HFFc6 (cell line): ENCODE measurements at regions not wholly inside any gene's neighbourhood (a gene's known extent, or its start where the extent isn't known, plus 50 kb on each side); places are given as distances from the start of the nearest gene placed in this dataset.

Experiments used
- DNase-seq: peaks from one replicate; pipeline ENCODE4 v3.0.0-alpha.2; 2018
- H3K27ac Mint-ChIP-seq: 2 replicates; pipeline ENCODE4 v1.8.0; 2020; ENCODE audit warnings: mild to moderate bottlenecking, mixed read lengths
- H3K27me3 Mint-ChIP-seq: 2 replicates; pipeline ENCODE4 v1.8.0; 2021; ENCODE audit warnings: mild to moderate bottlenecking, moderate library complexity, mixed read lengths; ENCODE audit not compliant: insufficient read depth
- H3K36me3 Mint-ChIP-seq: 2 replicates; pipeline ENCODE4 v1.8.0; 2021; ENCODE audit warnings: low read depth, mixed read lengths
- H3K4me1 Mint-ChIP-seq: 2 replicates; pipeline ENCODE4 v1.8.0; 2020; ENCODE audit warnings: low read depth, mixed read lengths
- H3K4me3 Mint-ChIP-seq: 2 replicates; pipeline ENCODE4 v1.8.0; 2020; ENCODE audit warnings: mild to moderate bottlenecking, moderate library complexity, mixed read lengths
- H3K9me3 Mint-ChIP-seq: 2 replicates; pipeline ENCODE4 v1.8.0; 2020; ENCODE audit warnings: mild to moderate bottlenecking, mixed read lengths
- TF ChIP-seq, protein P1 (sequence below): fragments of 200-600 bp; sonication (generic); IDR thresholded peaks from 2 replicates; pipeline ENCODE4 v1.5.0; 2021; ENCODE audit warnings: antibody characterized with exemption, mild to moderate bottlenecking

DNA sequence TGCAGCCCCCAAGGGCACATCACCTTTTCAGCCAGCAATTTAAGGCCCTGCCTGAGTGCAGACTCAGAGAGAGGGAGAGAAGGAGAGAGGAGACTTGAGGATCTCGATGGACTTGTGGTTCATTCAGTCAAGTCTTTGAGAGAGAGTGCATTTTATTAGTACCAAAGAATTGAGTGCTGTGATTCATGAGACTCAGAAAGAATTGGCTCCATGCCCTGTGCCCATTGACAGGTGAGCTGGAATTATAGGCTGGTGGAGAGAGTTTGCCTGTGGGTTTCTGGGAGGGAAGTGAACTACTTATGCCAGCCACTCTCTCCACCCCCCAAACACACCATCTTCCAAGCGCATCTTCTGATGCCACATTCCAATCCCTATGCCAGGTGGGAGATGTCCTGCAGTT, 236.8 kb downstream of the MN1 start:
- peaks cover 41% of the 10 kb centered on the region for H3K27me3 Mint-ChIP-seq
- H3K36me3 Mint-ChIP-seq: no peaks in the 10 kb centered on the region
- H3K9me3 Mint-ChIP-seq: no peaks in the 10 kb centered on the region
- no peak for DNase-seq
- TF ChIP-seq, protein P1, sequence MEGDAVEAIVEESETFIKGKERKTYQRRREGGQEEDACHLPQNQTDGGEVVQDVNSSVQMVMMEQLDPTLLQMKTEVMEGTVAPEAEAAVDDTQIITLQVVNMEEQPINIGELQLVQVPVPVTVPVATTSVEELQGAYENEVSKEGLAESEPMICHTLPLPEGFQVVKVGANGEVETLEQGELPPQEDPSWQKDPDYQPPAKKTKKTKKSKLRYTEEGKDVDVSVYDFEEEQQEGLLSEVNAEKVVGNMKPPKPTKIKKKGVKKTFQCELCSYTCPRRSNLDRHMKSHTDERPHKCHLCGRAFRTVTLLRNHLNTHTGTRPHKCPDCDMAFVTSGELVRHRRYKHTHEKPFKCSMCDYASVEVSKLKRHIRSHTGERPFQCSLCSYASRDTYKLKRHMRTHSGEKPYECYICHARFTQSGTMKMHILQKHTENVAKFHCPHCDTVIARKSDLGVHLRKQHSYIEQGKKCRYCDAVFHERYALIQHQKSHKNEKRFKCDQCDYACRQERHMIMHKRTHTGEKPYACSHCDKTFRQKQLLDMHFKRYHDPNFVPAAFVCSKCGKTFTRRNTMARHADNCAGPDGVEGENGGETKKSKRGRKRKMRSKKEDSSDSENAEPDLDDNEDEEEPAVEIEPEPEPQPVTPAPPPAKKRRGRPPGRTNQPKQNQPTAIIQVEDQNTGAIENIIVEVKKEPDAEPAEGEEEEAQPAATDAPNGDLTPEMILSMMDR: no peak
- H3K4me1 Mint-ChIP-seq: no peaks in the 10 kb centered on the region
- H3K4me3 Mint-ChIP-seq: no peak overlapping the region
- no peak overlapping the region for H3K27ac Mint-ChIP-seq

DNA sequence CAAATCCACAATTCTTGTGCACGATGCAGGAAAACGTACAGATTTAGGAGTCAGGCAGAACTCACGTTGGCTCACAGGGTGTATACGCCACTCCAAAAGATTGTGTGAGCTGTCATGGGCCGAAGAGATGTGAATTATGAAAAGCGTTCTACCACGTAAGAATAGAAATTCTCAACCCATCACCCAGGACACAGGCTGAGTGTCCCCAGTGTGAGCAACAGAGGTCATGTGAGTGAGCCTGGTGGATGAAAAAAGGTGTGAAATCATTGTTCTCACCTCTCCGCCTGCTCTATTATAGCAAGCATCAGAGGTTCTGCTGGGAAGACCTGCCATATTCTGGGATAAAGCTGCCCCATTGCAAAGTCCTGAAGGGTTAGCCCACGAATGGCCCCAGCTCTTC, 235.0 kb downstream of the MN1 start:
- Mint-ChIP-seq H3K27me3 (peaks cover 45% of the 10 kb centered on the region), H3K36me3 (no peaks in the 10 kb centered on the region), H3K4me1 (no peaks in the 10 kb centered on the region), H3K9me3 (no peaks in the 10 kb centered on the region), H3K27ac (no peak overlapping the region), H3K4me3 (no peak overlapping the region)
- TF ChIP-seq, protein P1: no peak
- no peak for DNase-seq

DNA sequence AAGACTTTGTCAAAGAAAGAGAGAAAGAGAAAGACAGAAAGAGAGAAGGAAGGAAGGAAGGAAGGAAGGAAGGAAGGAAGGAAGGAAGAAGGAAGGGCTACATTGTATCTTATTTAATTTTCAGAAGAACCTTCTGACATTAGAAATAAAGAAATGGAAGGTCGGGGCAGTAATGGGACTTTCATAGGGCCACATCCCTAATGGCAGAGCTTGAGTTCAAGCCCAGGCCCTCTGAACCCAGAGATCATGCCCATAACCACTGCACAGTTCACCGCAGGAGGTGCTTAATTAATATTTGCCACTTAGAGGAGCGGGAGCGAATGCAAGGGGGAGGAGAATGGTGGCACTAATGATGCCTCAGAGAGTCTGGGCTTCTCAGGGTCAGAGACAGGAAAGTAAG, 233.3 kb downstream of the MN1 start:
- Mint-ChIP-seq H3K4me3 (no peak overlapping the region), H3K27ac (no peak overlapping the region), H3K36me3 (0 out of 2 replicates have a peak, but pooled peaks cover 5% of the 10 kb centered on the region), H3K9me3 (peaks cover 7% of the 10 kb centered on the region), H3K4me1 (no peaks in the 10 kb centered on the region), H3K27me3 (peaks cover 46% of the 10 kb centered on the region)
- TF ChIP-seq, protein P1: no peak
- no peak for DNase-seq

DNA sequence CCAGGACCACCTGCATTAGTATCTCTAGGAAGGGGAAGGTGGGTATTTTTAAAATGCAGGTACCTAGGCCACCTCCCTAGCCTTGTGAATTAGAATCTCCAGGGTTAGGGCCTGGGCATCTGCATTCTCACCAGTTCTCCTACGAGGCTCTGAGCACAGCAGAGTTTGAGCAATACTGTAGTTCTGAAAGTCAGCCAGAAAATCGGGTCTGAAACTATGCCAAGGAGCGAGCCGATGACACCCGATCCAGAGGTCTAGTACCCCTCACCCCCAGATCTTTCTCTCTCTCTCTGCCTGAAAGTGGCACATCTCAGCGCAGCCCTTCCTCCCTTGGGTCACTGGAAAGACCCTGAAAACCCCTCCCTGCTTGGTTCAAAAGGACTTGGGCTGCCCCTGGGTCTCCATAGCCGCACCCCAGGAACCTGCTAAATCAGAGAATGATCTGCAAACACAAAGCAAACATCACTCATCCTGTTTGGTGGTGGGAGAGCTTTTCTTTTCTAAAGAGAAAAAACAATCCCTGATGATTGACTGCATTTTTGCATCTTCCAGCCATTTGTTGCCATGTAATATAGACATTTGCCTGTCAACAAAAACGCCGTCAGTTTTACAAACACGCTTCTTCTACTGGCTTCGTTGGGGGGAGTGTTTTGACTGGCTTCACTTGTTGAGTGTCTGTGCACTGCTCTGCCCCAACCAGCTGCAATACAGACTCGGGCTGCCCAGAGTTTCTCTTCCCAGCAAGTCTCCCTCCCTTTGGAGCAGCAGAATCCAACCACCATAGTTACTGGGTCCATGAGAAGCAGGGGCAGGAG, 229.9 kb downstream of the MN1 start:
- DNase-seq: no peak
- H3K27ac Mint-ChIP-seq: no peak overlapping the region
- no peak overlapping the region for H3K4me3 Mint-ChIP-seq
- peaks cover 50% of the 10 kb centered on the region for H3K27me3 Mint-ChIP-seq
- no peaks in the 10 kb centered on the region for H3K4me1 Mint-ChIP-seq
- 0 out of 2 replicates have a peak, but pooled peaks cover 5% of the 10 kb centered on the region for H3K36me3 Mint-ChIP-seq
- TF ChIP-seq, protein P1: no peak
- peaks cover 7% of the 10 kb centered on the region for H3K9me3 Mint-ChIP-seq

DNA sequence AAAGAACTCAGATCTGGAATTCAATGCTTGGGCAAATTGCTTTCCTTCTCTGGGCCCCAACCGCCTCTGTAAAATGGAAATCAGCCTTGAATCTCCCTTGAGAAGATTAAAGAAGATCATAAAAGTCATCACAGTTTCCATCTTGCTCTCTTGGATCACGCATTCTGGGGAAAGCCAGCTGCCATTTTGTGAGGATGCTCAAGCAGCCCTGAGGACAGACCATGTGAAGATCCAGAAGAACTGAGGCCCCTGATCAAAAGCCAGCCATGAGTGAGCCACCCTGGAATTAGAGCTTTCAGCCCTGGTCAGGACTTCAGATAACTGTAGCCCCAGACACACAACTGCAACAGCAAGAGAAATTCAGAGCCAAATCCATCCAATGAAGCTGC, 229.3 kb downstream of the MN1 start:
- Mint-ChIP-seq H3K4me3 (no peak overlapping the region), H3K27me3 (peaks cover 56% of the 10 kb centered on the region), H3K27ac (no peak overlapping the region), H3K9me3 (peaks cover 7% of the 10 kb centered on the region), H3K36me3 (0 out of 2 replicates have a peak, but pooled peaks cover 5% of the 10 kb centered on the region), H3K4me1 (no peaks in the 10 kb centered on the region)
- DNase-seq: no peak
- TF ChIP-seq, protein P1: no peak
